Testis (tissue), 2 donors: ENCODE measurements at regions not wholly inside any gene's neighbourhood (a gene's known extent, or its start where the extent isn't known, plus 50 kb on each side); places are given as distances from the start of the nearest gene placed in this dataset.

ENCODE experiments used
- CTCF ChIP-seq, 3 experiments: fragments of 450-650 bp in 2 of 3; fragments of 200-600 bp in 1 of 3; sonication (generic) in 1 of 3; IDR thresholded peaks; one replicate each; pipeline ENCODE4 v1.5.1; 2016 to 2019; ENCODE audit warnings: antibody characterized with exemption in 3 of 3, mild to moderate bottlenecking in 2 of 3, moderate library complexity in 1 of 3
- POLR2A ChIP-seq: fragments of 450-650 bp; IDR thresholded peaks from one replicate; pipeline ENCODE4 v1.6.1; 2017; ENCODE audit warnings: antibody characterized with exemption, mild to moderate bottlenecking, moderate library complexity

GRCh38 chr4:13928214-13928613 lies 300.7 kb upstream of the BOD1L1 start:
- no peak for TF ChIP-seq CTCF (IDR thresholded peaks at IDR 0.05)
- TF ChIP-seq POLR2A, result no peak
